HG02623 (cell line): ENCODE measurements at regions not wholly inside any gene's neighbourhood (a gene's known extent, or its start where the extent isn't known, plus 50 kb on each side); places are given as distances from the start of the nearest gene placed in this dataset.
"Not testable (repeated sequence)": the region's sequence is repeated elsewhere in the genome, so short reads cannot be mapped to it uniquely, and the experiment has no call there.

Experiments used
- ATAC-seq: cut with Tn5 transposase; IDR thresholded peaks from one replicate; pipeline ENCODE4 v1.9.1; 2021; ENCODE audit warnings: moderate library complexity; ENCODE audit not compliant: unreplicated experiment

DNA sequence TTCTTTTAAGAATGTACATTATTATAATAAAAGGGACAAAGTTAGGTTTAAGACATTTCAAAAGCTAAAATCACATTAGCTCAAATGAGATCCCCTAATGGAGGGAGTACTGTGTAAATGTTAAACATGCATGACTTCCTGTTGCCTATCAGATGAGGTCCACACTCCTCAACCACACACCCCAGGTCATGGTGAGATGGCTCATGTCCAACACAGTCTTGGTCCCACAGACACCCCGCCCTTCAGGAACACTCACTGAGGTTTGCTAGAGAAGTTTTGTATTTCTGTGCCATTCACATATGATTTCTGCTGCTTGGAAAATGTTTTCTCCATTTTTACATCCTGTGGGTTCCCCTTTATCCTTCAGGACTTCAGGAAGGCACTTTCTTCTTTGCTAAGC, 491.0 kb downstream of the SOX11 start:
- ATAC-seq: no peak

DNA sequence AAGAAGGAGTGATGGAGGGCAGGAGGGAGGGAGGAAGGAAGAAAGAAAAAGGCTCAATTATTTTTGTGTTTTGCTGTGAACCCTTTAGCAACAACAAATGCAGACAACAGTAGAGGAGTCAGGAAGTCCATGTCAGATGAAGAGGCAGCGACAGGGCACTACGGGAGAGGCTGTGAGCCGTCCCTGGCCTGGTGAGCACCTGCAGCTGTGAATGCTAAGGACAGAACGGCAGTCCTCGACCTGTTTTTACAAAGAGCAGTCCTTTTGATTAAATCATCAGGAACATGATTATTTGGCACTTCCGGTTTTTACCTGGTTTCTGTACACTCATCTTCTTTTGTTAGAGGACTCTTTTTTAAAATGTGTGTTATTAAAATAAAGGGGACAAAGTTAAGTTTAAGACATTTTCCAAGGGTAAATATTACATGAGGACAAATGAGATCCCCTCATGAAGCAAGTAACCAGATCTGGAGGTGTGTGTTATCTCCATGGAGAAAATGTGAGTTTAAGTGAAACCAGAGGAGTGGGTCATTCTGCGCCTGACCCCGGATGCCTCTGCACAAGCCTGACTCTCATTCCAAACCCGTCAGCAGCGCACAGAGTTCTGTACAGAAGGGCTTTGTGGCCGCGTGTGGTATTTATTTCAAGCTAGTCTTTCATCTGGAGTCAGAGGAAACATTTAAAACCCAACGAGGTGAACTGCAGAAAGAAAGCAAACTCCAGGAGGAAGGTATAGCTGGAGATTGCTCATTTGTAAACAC, 492.5 kb downstream of the SOX11 start:
- no peak for ATAC-seq

DNA sequence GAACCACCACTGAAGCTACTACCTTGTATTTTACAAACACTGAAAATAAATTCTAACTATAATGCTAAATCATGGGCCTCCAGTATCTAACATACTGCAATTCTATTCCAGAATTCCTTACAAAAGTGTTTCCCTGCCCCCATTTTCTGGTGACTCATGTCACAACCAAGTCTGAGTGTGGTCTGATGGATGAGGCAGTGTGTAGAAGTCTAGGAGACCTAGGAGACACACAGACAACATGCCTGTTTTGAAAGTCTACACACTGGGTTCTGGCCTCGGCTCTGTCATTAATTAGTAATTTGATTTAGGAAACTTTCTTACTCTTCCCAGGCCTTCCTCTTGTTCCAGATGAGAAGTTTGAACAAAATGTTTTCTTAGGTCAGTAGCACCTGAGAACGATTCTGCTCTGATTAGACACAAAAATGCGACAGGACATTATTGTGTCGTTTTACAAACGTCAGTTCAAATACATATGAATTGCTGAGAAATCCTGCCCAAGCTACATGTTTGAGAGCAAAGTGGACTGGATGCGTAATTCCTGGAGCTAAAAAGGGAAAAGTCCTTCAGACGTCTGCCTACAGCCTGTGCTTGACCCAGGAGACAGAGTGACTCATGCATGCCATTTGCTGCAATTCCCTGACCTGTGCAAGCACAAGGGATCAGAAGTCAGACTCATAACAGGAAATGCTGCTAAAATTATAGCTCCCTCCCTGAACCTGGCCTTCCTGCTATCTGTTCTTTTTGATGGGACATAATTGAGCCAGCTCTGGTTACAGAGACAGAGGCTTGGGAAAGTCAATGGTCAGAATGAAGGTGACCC, 494.4 kb downstream of the SOX11 start:
- ATAC-seq: no peak

DNA sequence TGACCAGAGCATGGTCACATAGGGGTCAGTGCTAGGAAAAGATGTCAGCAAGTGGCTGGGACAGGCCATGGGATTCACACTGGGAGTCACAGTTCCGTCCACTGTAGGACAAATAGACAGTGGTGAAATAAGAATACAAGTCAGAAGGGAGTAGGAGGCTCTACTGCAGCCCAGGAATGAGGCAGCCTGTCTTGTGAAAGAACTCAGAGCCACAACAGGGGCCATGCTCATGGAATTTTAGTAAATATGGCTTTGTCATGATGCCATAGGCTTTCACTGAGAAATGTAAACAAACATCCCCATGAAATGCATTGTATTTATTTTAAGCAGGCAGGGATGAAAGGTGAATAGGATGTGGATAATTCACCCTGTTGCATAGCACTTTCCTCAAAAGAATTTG, 504.3 kb downstream of the SOX11 start:
- ATAC-seq: no peak

DNA sequence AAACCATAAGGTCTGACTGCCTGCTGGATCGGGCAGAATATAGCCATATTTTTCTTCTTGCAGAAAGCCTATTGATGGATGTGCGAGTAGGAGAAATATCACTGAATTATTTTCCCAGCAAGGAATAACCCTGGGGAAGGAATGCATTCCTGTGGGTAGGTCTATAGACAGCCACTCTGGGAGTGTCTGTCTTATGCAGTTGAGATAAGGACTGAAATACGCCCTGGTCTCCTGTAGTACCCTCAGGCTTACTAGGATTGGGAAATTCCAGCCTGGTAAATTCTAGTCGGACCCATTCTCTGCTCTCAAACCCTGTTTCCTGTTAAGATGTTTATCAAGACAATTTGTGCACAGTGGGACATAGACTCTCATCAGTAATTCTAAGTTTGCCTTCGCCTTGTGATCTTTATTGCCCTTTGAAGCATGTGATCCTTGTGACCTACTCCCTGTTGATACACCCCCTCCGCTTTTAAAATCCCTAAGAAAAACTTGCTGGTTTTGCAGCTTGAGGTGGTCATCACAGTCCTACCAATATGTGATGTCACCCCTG, 506.3 kb downstream of the SOX11 start:
- not testable (repeated sequence) for ATAC-seq

GRCh38 chr2:6202756-6203155, 510.6 kb downstream of the SOX11 start:
- no peak for ATAC-seq

- ATAC-seq: no peak
Measured at GRCh38 chr2:6203291-6203959, 511.2 kb downstream of the SOX11 start.

DNA sequence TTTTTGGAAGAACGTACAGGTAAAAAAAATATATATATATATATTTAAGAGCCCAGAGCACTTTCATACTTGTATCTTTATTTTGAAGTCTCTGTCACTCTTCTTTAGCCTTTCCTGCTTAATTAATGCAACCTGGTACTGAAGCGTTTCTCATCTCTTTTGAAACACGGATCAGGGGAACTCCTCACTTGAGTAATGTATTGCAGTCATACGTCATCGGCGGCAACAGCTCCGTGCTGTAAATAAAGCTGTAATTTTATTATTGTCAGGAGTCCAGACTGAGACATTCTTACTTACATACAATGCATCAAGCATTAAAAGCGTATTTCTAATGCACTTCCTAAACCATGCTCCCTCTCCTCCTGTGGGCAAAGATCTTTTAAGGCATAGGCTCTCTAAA, 514.7 kb downstream of the SOX11 start:
- no peak for ATAC-seq

DNA sequence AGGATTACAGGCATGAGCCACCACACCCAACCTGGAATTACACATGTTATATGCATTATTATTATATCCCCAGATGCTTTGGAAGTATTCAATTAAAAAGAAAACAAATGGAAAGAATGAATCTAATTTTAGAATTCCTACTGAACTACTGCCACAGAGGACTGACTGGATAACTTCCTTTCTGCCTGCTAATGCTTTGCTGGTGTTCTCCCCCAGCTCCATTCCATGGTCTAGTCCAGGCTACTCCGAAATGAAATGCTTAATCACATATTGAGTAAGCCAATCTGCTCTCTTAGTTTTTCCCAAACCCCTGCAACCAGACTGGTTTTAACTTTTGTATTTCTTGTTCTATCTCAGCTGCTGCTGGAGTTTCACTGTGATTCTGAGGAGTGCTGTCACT, 519.1 kb downstream of the SOX11 start:
- no peak for ATAC-seq

- no peak for ATAC-seq
Measured at GRCh38 chr2:6212491-6212890, 520.3 kb downstream of the SOX11 start.

DNA sequence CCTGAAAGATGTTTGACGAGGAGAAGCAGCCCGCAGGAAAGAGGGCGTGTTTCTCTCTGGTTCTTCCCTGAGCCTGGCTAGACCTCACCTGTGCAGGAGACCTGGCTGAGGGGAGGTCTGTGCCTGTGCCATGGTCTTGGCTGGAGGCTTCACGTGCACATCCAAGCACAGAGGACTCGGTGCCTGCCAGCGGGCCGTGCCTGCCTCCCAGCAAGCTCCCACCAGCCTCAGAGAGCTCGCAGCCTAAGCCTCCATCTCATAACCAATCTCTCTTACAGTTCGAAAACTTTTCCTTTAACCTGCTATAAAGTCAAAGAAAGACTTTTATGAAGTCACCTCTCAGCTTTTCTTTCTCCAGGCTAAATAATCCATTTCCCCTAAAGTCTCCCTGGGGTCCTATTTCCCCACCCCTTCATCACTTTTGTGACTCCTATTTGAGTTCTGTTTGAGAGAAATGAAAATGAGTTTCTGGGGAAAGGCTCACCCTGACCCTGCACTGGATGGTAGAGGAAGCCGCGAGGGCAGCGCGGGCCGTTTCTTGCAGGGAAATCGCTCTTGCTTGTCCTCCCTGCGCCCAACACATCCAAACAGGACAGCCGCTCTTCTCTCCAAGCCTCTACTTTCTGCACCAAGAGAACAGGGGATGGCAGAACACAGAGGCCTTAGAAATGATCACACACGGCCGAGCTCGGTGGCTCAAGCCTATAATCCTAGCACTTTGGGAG, 521.0 kb downstream of the SOX11 start:
- no peak for ATAC-seq

DNA sequence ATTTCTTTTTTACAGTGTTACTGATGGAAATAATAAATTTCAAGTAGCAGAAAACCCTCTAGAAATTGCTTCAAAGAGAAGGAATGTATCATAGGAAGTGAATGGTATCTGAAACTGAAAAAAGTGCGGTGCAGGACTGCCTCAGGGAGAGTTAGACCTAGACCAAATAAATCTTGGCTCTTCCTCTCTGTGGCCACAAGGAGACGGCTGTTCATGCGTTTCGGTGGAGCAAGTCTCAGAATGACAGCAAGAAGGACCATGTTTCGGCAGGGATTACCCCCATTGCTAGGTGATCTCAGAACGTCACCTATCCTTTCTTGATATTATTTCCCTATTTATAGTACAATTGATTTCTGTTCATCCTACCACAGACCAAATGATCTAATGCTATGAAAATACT, 522.3 kb downstream of the SOX11 start:
- no peak for ATAC-seq

- ATAC-seq: no peak
Measured at GRCh38 chr2:6215053-6215452, 522.9 kb downstream of the SOX11 start.

DNA sequence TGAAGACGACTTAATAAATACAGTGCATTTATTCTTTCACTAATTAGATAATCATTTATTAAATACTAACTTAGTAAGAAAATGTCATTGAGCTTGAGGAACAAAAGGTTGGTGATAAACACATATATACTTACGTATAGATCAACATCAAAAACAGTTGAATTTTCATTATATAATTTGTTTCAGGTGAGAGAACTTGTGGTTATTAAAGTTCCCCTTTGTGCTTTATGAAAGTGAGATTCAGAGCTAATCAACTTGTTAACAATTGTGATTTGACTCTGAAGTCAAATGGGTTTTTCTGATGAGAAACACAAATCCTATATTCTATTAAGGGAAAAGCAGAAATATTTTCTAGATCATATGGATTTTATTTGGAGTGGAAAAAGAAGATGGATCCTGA, 524.0 kb downstream of the SOX11 start:
- no peak for ATAC-seq

DNA sequence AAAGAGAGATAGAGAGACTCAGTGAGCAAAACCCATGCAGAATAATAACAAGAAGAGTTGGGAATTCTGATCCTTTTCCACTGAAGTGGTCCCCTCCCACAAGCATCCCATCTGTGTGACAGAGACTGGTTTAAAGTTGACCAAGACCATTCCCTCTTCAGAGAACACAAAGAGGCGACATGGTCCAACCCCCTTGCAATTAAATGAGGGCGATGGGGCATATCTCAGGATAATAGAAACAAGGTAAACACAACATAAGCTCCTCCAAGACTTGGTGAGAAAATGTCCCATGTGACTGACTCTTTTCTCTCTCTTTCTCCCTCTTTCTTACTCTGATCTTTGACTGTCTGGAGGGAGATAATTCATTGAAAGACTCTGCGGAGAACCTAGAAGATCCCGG, 526.7 kb downstream of the SOX11 start:
- no peak for ATAC-seq

- no peak for ATAC-seq
Measured at GRCh38 chr2:6219906-6220305, 527.7 kb downstream of the SOX11 start.

- no peak for ATAC-seq
Measured at GRCh38 chr2:6222296-6222695, 530.1 kb downstream of the SOX11 start.

DNA sequence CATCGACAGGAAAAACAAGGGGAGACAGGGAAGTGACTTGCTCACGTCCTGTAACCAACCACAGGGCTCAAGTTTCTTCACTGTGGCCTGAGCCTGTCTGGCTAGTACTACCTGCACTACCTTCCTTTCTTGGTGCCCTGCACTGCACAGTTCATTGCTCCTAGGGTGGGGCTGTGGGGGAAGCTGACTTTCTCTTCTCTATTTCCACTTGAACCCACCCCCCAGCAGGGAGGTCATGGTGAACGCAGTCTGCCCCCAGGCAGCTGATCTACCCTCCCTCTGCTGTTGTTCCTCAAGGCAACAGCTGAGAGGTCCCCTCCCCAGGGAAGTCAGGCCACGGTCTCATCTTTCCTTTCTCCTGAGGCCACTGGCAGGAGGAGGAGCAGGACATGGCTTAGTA, 532.1 kb downstream of the SOX11 start:
- peak; percentile 69 for ATAC-seq

- no peak for ATAC-seq
Measured at GRCh38 chr2:6228251-6228650, 536.1 kb downstream of the SOX11 start.

DNA sequence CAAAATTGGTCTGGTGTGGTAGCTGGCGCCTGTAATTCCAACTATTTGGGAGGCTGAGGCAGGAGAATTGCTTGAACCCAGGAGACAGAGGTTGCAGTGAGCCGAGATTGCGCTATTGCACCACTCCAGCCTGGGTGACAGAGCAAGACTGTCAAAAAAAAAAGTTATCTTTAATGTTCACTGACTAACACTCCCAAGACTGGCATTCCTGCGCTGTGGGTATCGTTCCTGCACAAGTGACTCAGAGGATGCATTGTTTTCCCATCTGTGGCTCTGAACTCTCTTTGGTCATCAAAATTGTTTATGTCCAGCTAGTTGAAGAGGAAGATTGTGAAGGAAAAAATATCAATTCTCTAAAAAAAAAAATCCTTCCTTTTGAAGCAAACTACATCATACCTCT, 539.0 kb downstream of the SOX11 start:
- no peak for ATAC-seq

DNA sequence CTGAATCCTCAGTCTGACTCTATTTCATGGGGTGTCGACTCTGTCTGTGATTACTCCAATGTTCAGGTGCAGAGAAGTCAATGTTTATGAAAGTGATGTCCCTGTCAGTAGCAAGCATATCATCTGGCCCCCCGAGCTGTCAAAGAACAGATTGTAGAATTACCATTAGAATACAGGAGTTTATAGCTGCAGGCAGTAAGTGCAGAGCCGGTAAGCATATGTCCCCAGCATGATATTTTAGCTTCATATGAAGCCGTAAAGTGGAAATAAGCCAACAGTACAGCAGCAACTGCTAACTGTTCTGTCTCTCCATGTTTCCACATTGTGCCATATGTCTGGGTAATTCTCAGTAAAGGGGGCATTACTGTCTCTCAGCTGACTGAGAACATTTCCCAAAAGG, 541.8 kb downstream of the SOX11 start:
- ATAC-seq: no peak
